Ovary (tissue), 3 donors: ENCODE measurements at regions not wholly inside any gene's neighbourhood (a gene's known extent, or its start where the extent isn't known, plus 50 kb on each side); places are given as distances from the start of the nearest gene placed in this dataset.

Source experiments
- POLR2A ChIP-seq: fragments of 450-650 bp; IDR thresholded peaks from one replicate; pipeline ENCODE4 v1.6.1; 2017; ENCODE audit warnings: antibody characterized with exemption, mild to moderate bottlenecking, moderate library complexity
- TF ChIP-seq, protein P1 (sequence below), 3 donors: fragments of 450-650 bp in 2 of 3; fragments of 200-600 bp in 1 of 3; IDR thresholded peaks; one replicate each; pipeline versions ENCODE4 v1.5.1 to v1.8.0; 2016 to 2022; ENCODE audit warnings: antibody characterized with exemption in 3 of 3, mild to moderate bottlenecking in 1 of 3
- donor health status: DM: no; HTN: no; CAD: no.

DNA sequence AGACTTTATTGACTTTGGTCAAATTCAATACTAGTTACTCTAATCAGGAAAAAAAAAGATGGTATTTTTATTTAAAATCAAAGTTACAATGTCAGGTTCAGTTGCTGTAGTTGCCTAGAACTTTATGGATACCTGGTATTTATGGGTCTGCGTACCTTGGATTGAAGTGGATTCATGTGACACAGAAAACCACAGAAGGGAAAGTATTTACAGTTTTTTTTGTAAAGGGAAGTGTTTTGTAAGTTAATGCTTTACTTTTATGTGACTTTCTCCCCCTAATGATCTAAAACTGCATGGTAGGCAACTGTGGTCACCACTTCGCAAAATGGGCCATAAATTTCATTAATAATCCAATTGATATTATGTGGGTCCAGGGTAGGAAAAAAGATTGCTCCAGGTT, 65.2 kb upstream of the ADA2 start:
- TF ChIP-seq, protein P1, sequence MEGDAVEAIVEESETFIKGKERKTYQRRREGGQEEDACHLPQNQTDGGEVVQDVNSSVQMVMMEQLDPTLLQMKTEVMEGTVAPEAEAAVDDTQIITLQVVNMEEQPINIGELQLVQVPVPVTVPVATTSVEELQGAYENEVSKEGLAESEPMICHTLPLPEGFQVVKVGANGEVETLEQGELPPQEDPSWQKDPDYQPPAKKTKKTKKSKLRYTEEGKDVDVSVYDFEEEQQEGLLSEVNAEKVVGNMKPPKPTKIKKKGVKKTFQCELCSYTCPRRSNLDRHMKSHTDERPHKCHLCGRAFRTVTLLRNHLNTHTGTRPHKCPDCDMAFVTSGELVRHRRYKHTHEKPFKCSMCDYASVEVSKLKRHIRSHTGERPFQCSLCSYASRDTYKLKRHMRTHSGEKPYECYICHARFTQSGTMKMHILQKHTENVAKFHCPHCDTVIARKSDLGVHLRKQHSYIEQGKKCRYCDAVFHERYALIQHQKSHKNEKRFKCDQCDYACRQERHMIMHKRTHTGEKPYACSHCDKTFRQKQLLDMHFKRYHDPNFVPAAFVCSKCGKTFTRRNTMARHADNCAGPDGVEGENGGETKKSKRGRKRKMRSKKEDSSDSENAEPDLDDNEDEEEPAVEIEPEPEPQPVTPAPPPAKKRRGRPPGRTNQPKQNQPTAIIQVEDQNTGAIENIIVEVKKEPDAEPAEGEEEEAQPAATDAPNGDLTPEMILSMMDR (IDR thresholded peaks at IDR 0.05): no peak
- TF ChIP-seq POLR2A: no peak
